GM19043 (cell line): ENCODE measurements at regions not wholly inside any gene's neighbourhood (a gene's known extent, or its start where the extent isn't known, plus 50 kb on each side); places are given as distances from the start of the nearest gene placed in this dataset.

Source experiments
- ATAC-seq: cut with Tn5 transposase; IDR thresholded peaks from one replicate; pipeline ENCODE4 v1.9.1; 2021; ENCODE audit warnings: low read depth; ENCODE audit not compliant: unreplicated experiment

DNA sequence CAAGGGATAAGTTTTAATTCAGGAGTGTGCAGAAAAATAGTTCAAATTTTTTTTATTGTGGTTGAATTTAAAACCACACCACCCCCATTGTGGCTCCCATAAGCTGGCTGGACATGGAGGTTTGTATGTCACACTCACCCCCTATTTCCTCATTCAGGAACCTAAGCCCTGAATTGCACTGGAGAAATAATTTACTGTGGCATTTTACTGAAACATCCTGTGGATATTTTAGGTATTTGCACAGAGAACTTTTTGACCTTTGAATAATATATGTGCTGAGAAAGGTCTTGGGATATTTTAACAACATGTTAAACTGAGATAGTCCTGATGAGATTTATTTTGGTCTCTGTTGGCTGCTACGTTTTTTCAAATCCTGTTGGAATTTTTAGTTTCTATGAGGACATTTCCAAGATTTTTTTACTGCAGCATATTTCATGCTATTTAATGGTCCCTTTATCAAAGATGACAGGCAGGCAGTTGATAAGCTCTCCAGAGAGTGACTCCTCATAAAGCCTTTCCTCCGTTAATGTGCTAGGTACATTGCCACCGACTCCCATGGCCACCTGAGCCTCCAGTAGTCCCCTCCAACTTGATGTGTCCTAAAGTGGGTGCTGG, 51.2 kb upstream of the PALM2AKAP2 start:
- ATAC-seq: no peak

- ATAC-seq: no peak
These were observed 50.5 kb upstream of the PALM2AKAP2 start for GRCh38 chr9:109729513-109729912.
